WTC11 (cell line): ENCODE measurements at regions not wholly inside any gene's neighbourhood (a gene's known extent, or its start where the extent isn't known, plus 50 kb on each side); places are given as distances from the start of the nearest gene placed in this dataset.

Experiments used
- FOXP1 ChIP-seq: sonication (generic); formaldehyde crosslinking; IDR thresholded peaks from 2 replicates; pipeline ENCODE4 v1.8.0; 2022; ENCODE audit warnings: missing genetic modification reagents, mild to moderate bottlenecking, moderate library complexity, borderline replicate concordance
- GTF2I ChIP-seq: fragments of 250-450 bp; sonication (Bioruptor Pico); conservative IDR thresholded peaks from 2 replicates; pipeline ENCODE4 v1.4.0; 2021; ENCODE audit warnings: mild to moderate bottlenecking
- NFE2L1 ChIP-seq: sonication (generic); formaldehyde crosslinking; IDR thresholded peaks from 2 replicates; pipeline ENCODE4 v1.8.1; 2023; ENCODE audit warnings: missing genetic modification reagents
- NR2C2 ChIP-seq: sonication (generic); formaldehyde crosslinking; IDR thresholded peaks from 2 replicates; pipeline ENCODE4 v1.8.0; 2022; ENCODE audit warnings: mild to moderate bottlenecking, missing genetic modification reagents
- NR3C1 ChIP-seq: sonication (generic); formaldehyde crosslinking; conservative IDR thresholded peaks from 2 replicates; pipeline ENCODE4 v1.8.1; 2023; ENCODE audit warnings: low read depth, mild to moderate bottlenecking, missing genetic modification reagents
- RORB ChIP-seq: fragments of 250-450 bp; sonication (Bioruptor Pico); IDR thresholded peaks from 2 replicates; pipeline ENCODE4 v1.9.0; 2021; ENCODE audit warnings: mild to moderate bottlenecking
- SMAD3 ChIP-seq: sonication (generic); formaldehyde crosslinking; IDR thresholded peaks from 2 replicates; pipeline ENCODE4 v1.8.0; 2022; ENCODE audit warnings: missing genetic modification reagents, mild to moderate bottlenecking, borderline replicate concordance
- SMAD4 ChIP-seq: sonication (generic); formaldehyde crosslinking; IDR thresholded peaks from 2 replicates; pipeline ENCODE4 v1.8.0; 2022; ENCODE audit warnings: mild to moderate bottlenecking, missing genetic modification reagents
- SP1 ChIP-seq: sonication (generic); formaldehyde crosslinking; conservative IDR thresholded peaks from 2 replicates; pipeline ENCODE4 v1.8.1; 2022; ENCODE audit warnings: missing genetic modification reagents
- ZNF219 ChIP-seq: sonication (generic); formaldehyde crosslinking; IDR thresholded peaks from 2 replicates; pipeline ENCODE4 v1.8.0; 2023; ENCODE audit warnings: missing genetic modification reagents, mild to moderate bottlenecking, borderline replicate concordance
- TF ChIP-seq, protein P1 (sequence below): sonication (generic); formaldehyde crosslinking; IDR thresholded peaks from 2 replicates; pipeline ENCODE4 v1.8.1; 2023; ENCODE audit warnings: mild to moderate bottlenecking, missing genetic modification reagents, moderate library complexity
- TF ChIP-seq, protein P2 (sequence below): fragments of 200-600 bp; IDR thresholded peaks from 2 replicates; pipeline ENCODE4 v1.8.0; 2022; ENCODE audit warnings: antibody characterized with exemption
- TF ChIP-seq, protein P3 (sequence below): sonication (generic); formaldehyde crosslinking; IDR thresholded peaks from 2 replicates; pipeline ENCODE4 v1.8.0; 2023; ENCODE audit warnings: missing genetic modification reagents
- TF ChIP-seq, protein P4 (sequence below): sonication (generic); formaldehyde crosslinking; IDR thresholded peaks from 2 replicates; pipeline ENCODE4 v1.8.1; 2023; ENCODE audit warnings: mild to moderate bottlenecking, missing genetic modification reagents

DNA sequence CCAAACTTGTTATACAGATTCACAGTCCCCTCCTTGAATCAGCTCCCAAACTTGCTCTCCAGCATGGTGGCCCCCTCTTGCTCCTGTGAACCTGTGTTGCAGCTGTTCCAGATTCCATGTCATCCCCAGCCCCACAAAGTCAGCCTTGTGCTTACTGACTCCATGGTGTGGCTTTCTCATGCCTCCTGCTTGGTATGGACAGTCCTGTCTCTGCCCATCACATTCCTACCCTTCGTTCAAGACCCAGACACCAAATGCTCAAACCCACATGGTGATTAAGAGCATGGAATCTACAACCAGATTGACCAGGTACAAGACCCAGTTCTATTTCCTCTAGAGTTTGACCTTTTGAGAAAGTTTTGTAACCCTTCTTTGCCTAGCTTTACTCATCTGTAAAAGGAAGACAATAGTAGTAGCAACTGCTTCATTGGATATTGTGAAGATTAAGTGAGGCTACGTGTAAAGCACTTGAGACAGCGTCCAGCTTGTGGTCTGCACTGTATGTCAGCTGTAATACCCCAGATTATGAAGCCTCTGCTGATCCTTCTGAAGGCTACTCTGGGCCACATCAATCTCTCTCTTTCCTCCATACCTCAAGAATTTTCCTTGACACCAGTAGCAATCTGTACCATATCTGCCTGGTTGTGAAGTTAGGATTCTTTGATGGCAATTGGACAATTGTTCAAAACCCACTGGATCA lies 146.4 kb upstream of the HAAO start:
- TF ChIP-seq NFE2L1 (no peak), ZNF219 (CRISPR knock-in tag) (no peak), SMAD3 (no peak), GTF2I (CRISPR knock-in tag) (no peak), NR3C1 (CRISPR knock-in tag) (no peak), FOXP1 (CRISPR knock-in tag) (no peak), RORB (CRISPR knock-in tag) (no peak), SP1 (CRISPR knock-in tag) (no peak), SMAD4 (no peak), NR2C2 (CRISPR knock-in tag) (no peak)
- TF ChIP-seq, protein P1, sequence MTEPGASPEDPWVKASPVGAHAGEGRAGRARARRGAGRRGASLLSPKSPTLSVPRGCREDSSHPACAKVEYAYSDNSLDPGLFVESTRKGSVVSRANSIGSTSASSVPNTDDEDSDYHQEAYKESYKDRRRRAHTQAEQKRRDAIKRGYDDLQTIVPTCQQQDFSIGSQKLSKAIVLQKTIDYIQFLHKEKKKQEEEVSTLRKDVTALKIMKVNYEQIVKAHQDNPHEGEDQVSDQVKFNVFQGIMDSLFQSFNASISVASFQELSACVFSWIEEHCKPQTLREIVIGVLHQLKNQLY (CRISPR knock-in tag): no peak
- TF ChIP-seq, protein P2, sequence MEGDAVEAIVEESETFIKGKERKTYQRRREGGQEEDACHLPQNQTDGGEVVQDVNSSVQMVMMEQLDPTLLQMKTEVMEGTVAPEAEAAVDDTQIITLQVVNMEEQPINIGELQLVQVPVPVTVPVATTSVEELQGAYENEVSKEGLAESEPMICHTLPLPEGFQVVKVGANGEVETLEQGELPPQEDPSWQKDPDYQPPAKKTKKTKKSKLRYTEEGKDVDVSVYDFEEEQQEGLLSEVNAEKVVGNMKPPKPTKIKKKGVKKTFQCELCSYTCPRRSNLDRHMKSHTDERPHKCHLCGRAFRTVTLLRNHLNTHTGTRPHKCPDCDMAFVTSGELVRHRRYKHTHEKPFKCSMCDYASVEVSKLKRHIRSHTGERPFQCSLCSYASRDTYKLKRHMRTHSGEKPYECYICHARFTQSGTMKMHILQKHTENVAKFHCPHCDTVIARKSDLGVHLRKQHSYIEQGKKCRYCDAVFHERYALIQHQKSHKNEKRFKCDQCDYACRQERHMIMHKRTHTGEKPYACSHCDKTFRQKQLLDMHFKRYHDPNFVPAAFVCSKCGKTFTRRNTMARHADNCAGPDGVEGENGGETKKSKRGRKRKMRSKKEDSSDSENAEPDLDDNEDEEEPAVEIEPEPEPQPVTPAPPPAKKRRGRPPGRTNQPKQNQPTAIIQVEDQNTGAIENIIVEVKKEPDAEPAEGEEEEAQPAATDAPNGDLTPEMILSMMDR: no peak
- TF ChIP-seq, protein P3, sequence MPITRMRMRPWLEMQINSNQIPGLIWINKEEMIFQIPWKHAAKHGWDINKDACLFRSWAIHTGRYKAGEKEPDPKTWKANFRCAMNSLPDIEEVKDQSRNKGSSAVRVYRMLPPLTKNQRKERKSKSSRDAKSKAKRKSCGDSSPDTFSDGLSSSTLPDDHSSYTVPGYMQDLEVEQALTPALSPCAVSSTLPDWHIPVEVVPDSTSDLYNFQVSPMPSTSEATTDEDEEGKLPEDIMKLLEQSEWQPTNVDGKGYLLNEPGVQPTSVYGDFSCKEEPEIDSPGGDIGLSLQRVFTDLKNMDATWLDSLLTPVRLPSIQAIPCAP (CRISPR knock-in tag): no peak
- TF ChIP-seq, protein P4, sequence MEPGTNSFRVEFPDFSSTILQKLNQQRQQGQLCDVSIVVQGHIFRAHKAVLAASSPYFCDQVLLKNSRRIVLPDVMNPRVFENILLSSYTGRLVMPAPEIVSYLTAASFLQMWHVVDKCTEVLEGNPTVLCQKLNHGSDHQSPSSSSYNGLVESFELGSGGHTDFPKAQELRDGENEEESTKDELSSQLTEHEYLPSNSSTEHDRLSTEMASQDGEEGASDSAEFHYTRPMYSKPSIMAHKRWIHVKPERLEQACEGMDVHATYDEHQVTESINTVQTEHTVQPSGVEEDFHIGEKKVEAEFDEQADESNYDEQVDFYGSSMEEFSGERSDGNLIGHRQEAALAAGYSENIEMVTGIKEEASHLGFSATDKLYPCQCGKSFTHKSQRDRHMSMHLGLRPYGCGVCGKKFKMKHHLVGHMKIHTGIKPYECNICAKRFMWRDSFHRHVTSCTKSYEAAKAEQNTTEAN (CRISPR knock-in tag): no peak
